GM23338 (cell line): ENCODE measurements at regions not wholly inside any gene's neighbourhood (a gene's known extent, or its start where the extent isn't known, plus 50 kb on each side); places are given as distances from the start of the nearest gene placed in this dataset.

Experiments
- CREB1 ChIP-seq: fragments of 250-450 bp; sonication (Bioruptor Pico); IDR thresholded peaks from 2 replicates; pipeline ENCODE4 v1.5.0; 2020; ENCODE audit warnings: low read depth, mild to moderate bottlenecking, moderate library complexity
- CTCF ChIP-seq, 2 experiments: fragments of 200-600 bp in 1 of 2; sonication (generic) in 1 of 2; conservative IDR thresholded peaks; 2 replicates each; pipeline versions ENCODE4 v1.5.1 to v1.6.1; 2016 to 2017; ENCODE audit warnings: antibody characterized with exemption in 2 of 2, low read depth in 2 of 2, mild to moderate bottlenecking in 2 of 2, moderate library complexity in 1 of 2
- ETS1 ChIP-seq: IDR thresholded peaks from 2 replicates; pipeline ENCODE4 v1.6.1; 2016; ENCODE audit warnings: antibody characterized with exemption
- EZH2phosphoT487 ChIP-seq: fragments of 200-600 bp; sonication (generic); IDR thresholded peaks from one replicate; pipeline ENCODE4 v1.8.1; 2018; ENCODE audit warnings: antibody characterized with exemption; ENCODE audit not compliant: unreplicated experiment
- NANOG ChIP-seq: IDR thresholded peaks from 2 replicates; pipeline ENCODE4 v1.6.1; 2016; ENCODE audit warnings: antibody characterized with exemption, borderline replicate concordance
- POLR2AphosphoS5 ChIP-seq: IDR thresholded peaks from 2 replicates; pipeline ENCODE4 v1.6.1; 2016; ENCODE audit warnings: antibody characterized with exemption, low read depth
- STAT1 ChIP-seq: IDR thresholded peaks from one replicate; pipeline ENCODE4 v1.6.1; 2016; ENCODE audit warnings: antibody characterized with exemption; ENCODE audit not compliant: unreplicated experiment
- ZNF114 ChIP-seq: fragments of 250-450 bp; sonication (Bioruptor Pico); IDR thresholded peaks from 2 replicates; pipeline ENCODE4 v1.5.0; 2020; ENCODE audit warnings: mild to moderate bottlenecking, moderate library complexity
- ZNF462 ChIP-seq: fragments of 250-450 bp; sonication (Bioruptor Pico); IDR thresholded peaks from 2 replicates; pipeline ENCODE4 v1.5.0; 2020; ENCODE audit warnings: mild to moderate bottlenecking, moderate library complexity

- TF ChIP-seq ZNF462 (CRISPR knock-in tag): no peak
- TF ChIP-seq CREB1 (CRISPR knock-in tag): no peak
- no peak for TF ChIP-seq NANOG
- no peak for TF ChIP-seq CTCF (conservative IDR thresholded peaks at IDR 0.05; ENCODE audit: low read depth in 2 of 2)
- TF ChIP-seq ETS1: no peak
- no peak for TF ChIP-seq EZH2phosphoT487
- TF ChIP-seq ZNF114 (CRISPR knock-in tag): no peak
- no peak for TF ChIP-seq POLR2AphosphoS5
- TF ChIP-seq STAT1: no peak
Measured at GRCh38 chr5:89308606-89309040, 425.6 kb upstream of the MEF2C start (continued).
